K562 (cell line): ENCODE measurements at regions not wholly inside any gene's neighbourhood (a gene's known extent, or its start where the extent isn't known, plus 50 kb on each side); places are given as distances from the start of the nearest gene placed in this dataset.

Experiments used
- CTCF ChIP-seq, 3 experiments: IDR thresholded peaks in 2 of 3; conservative IDR thresholded peaks in 1 of 3; 2 replicates each; pipeline ENCODE4 v1.5.1; 2011 to 2012; ENCODE audit warnings: low read length in 3 of 3, mild to moderate bottlenecking in 3 of 3, control low read depth in 2 of 3, improper control_type of control experiment in 1 of 3, inconsistent platforms in 1 of 3, low read depth in 1 of 3, mixed read lengths in 1 of 3, moderate library complexity in 1 of 3; ENCODE audit not compliant: insufficient read depth in 2 of 3
- ELK1 ChIP-seq: sonication (generic); formaldehyde crosslinking; IDR thresholded peaks from 2 replicates; pipeline ENCODE4 v1.8.1; 2022; ENCODE audit warnings: missing genetic modification reagents
- EP300 ChIP-seq: IDR thresholded peaks from 2 replicates; pipeline ENCODE4 v1.6.1; 2012; ENCODE audit warnings: low read length, improper control_type of control experiment
- EZH2 ChIP-seq: IDR thresholded peaks from 2 replicates; pipeline ENCODE4 v1.6.1; 2012; ENCODE audit warnings: low read depth, mild to moderate bottlenecking, inconsistent platforms, low read length, borderline replicate concordance
- POLR2A ChIP-seq: fragments of 450-650 bp; conservative IDR thresholded peaks from 2 replicates; pipeline ENCODE4 v1.6.1; 2016
- PREB ChIP-seq: sonication (generic); formaldehyde crosslinking; IDR thresholded peaks from 2 replicates; pipeline ENCODE4 v1.8.1; 2023; ENCODE audit warnings: mild to moderate bottlenecking, missing genetic modification reagents
- PRPF4 ChIP-seq: fragments of 200-400 bp; formaldehyde crosslinking; IDR thresholded peaks from one replicate; pipeline ENCODE4 v1.6.1; 2017; ENCODE audit warnings: low read length, low read depth, mild to moderate bottlenecking; ENCODE audit not compliant: insufficient read depth, poor library complexity, severe bottlenecking
- RAD51 ChIP-seq: fragments of 450-650 bp; IDR thresholded peaks from 2 replicates; pipeline ENCODE4 v1.7.1; 2016; ENCODE audit warnings: low read depth, mild to moderate bottlenecking, borderline replicate concordance
- SMC3 ChIP-seq: conservative IDR thresholded peaks from 2 replicates; pipeline ENCODE4 v1.6.1; 2011; ENCODE audit warnings: low read depth, low read length, improper control_type of control experiment; ENCODE audit not compliant: insufficient read depth
- U2AF1 ChIP-seq: fragments of 200-400 bp; formaldehyde crosslinking; optimal IDR thresholded peaks from 2 replicates; pipeline ENCODE3; 2017; ENCODE audit warnings: mild to moderate bottlenecking, low read depth, low read length, moderate library complexity

- TF ChIP-seq RAD51 = no peak
- no peak for TF ChIP-seq U2AF1
- TF ChIP-seq POLR2A = no peak
- TF ChIP-seq EZH2 = no peak
- no peak for TF ChIP-seq PREB (CRISPR knock-in tag)
- TF ChIP-seq CTCF (IDR thresholded peaks at IDR 0.05 in 2 of 3, conservative IDR thresholded peaks at IDR 0.05 in 1 of 3; ENCODE audit: insufficient read depth in 2 of 3, low read depth in 1 of 3, low read length in 3 of 3) = no peak
- TF ChIP-seq SMC3 = no peak
- TF ChIP-seq ELK1 (CRISPR knock-in tag) = no peak
- TF ChIP-seq PRPF4 = no peak
- TF ChIP-seq EP300 = no peak
Measured at GRCh38 chr9:108142142-108142503, 652.6 kb upstream of the KLF4 start.
